Astrocyte of the cerebellum (primary cell): ENCODE measurements at regions not wholly inside any gene's neighbourhood (a gene's known extent, or its start where the extent isn't known, plus 50 kb on each side); places are given as distances from the start of the nearest gene placed in this dataset.

Source experiments
- DNase-seq: peaks from one replicate; pipeline ENCODE4 v3.0.0-alpha.2; 2011; ENCODE audit warnings: low read depth
- H3K4me3 ChIP-seq: 2 replicates; pipeline ENCODE4 v1.5.1; 2011; ENCODE audit warnings: mild to moderate bottlenecking, low read depth, low read length, moderate library complexity
- in situ Hi-C: cut with HindIII; loops from 2 replicates; pipeline ENCODE4 v1.10.0; 2017; ENCODE audit warnings: low sequenced_read_pairs
- TF ChIP-seq, protein P1 (sequence below): IDR thresholded peaks from 2 replicates; pipeline ENCODE4 v1.5.1; 2012; ENCODE audit warnings: low read length, low read depth, moderate library complexity, mild to moderate bottlenecking; ENCODE audit errors: missing control alignments

DNA sequence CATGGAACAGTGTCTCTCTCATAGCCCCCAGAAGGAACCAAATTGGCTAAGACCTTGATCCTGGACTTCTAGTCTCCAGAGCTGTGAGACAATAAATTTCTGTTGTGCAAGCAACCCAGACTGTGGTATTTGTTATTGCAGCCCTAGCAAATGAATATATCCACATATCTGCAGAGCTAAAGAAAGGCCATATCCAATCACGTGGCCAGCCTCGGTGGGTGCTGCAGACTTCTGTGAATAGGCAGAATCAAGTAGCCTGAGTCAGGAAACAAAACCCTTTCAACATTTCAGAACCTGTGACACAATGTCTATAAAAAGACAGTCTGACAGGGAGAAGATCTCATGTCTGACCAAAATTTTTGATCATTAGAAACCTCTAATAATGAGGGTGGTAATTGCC, 71.0 kb upstream of the CPM start:
- DNase-seq = no peak
- TF ChIP-seq, protein P1, sequence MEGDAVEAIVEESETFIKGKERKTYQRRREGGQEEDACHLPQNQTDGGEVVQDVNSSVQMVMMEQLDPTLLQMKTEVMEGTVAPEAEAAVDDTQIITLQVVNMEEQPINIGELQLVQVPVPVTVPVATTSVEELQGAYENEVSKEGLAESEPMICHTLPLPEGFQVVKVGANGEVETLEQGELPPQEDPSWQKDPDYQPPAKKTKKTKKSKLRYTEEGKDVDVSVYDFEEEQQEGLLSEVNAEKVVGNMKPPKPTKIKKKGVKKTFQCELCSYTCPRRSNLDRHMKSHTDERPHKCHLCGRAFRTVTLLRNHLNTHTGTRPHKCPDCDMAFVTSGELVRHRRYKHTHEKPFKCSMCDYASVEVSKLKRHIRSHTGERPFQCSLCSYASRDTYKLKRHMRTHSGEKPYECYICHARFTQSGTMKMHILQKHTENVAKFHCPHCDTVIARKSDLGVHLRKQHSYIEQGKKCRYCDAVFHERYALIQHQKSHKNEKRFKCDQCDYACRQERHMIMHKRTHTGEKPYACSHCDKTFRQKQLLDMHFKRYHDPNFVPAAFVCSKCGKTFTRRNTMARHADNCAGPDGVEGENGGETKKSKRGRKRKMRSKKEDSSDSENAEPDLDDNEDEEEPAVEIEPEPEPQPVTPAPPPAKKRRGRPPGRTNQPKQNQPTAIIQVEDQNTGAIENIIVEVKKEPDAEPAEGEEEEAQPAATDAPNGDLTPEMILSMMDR = no peak
- in situ Hi-C loops = no loop called here
- H3K4me3 ChIP-seq = no peak overlapping the region

DNA sequence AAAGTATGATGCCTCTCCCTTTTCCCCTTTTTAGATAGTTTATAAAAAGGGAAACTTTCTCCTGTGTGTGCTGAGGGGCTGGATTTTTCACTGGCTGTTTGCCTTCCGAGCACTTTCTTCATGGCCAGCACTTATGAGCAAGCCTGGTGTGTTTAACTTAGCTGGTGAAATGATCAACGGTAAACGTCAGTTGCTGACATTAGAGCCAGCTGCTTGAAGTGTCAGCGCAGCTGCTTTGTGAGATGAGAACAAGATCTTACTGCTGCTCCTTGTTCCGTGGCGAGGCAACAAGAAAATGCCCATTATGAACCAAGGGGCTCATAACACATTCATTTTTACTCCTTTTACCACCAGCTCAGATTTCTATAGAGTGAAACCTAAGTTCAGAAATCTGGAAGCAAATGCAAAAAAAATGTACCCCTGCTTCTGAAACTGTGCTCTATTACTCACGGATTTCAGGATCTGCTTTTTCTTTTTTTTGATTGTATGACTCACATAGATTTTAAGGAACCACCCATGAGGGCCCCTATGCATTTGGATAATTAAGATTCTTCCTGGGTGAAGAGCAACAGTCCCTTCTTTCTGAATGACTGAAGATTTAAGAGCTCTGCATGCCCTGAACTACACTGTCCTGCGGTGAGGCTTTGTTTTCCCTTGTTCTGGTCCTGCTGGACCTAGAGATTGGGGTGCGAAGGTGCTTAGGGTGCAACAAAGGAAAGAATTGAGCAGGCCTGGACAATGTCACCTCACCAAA, 74.3 kb upstream of the CPM start:
- in situ Hi-C loops = no loop called here
- TF ChIP-seq, protein P1 = no peak
- DNase-seq = peak; percentile 18
- H3K4me3 ChIP-seq = no peak overlapping the region

DNA sequence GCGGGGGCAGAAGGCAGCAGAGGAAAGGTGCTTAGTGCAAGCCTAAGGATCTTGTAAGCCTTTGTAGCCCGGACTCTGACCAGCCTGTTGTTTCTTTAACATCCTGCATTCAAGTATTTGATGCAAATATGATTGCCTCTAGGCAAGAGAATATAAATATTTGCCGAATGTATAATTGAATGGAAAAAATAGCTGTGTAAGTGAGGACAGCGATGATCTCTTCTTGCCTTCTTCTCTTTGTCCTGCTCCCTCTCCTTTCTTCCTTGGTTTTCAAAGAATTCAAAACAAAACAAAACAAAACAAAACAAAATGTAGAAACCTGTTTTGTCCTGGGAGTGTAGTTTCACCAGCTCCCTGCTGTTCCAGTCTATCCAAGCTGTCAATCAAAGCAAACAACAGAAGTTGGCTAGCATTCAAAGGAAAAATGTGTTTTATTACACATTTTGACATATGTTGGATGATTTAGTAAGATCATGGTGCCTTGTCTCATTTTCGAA, 74.9 kb upstream of the CPM start:
- no peak overlapping the region for H3K4me3 ChIP-seq
- in situ Hi-C loops = no loop called here
- DNase-seq = no peak
- TF ChIP-seq, protein P1 = no peak

DNA sequence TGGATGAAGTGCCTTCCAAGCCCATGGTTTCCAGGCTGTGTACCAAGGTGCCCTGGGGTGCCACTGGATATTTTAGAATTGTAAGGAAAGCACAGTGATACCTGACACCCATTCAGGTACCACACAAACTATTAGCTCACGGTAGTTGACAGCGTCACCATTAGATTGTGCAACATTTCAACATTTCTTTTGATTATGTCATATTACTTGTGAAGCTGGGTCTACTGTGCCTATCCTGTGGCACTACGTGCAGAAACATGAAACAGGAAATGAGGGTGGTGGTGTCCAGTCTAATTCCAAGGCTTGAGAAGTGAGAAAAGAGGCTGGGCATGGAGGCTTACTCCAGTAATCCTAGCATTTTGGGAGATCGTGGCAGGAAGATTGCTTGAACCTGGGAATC, 75.5 kb upstream of the CPM start:
- TF ChIP-seq, protein P1 = no peak
- no peak overlapping the region for H3K4me3 ChIP-seq
- in situ Hi-C loops = no loop called here
- no peak for DNase-seq

- in situ Hi-C loops = no loop called here
- H3K4me3 ChIP-seq = no peak overlapping the region
- DNase-seq = no peak
- TF ChIP-seq, protein P1 = no peak
These were observed 81.1 kb upstream of the CPM start for GRCh38 chr12:69014047-69014446.

- H3K4me3 ChIP-seq = no peak overlapping the region
- no peak for DNase-seq
- TF ChIP-seq, protein P1 = no peak
- in situ Hi-C loops = no loop called here
These were observed 82.0 kb upstream of the CPM start for GRCh38 chr12:69015017-69015416.
